CD4-positive, alpha-beta T cell treated with Interleukin-1 beta for 1 hour (primary cell): ENCODE measurements at regions not wholly inside any gene's neighbourhood (a gene's known extent, or its start where the extent isn't known, plus 50 kb on each side); places are given as distances from the start of the nearest gene placed in this dataset.
"Not testable (repeated sequence)": the region's sequence is repeated elsewhere in the genome, so short reads cannot be mapped to it uniquely, and the experiment has no call there.

ENCODE experiments used
- DNase-seq, 2 donors: peaks; one replicate each; pipeline ENCODE4 v3.0.0-alpha.2; 2020 to 2022

GRCh38 chr7:86002858-86003257 is 640.9 kb upstream of the GRM3 start:
- DNase-seq = no peak

- DNase-seq = no peak
Observed at GRCh38 chr7:85997515-85997914, 646.2 kb upstream of the GRM3 start.

- DNase-seq = no peak
Observed at GRCh38 chr7:85995101-85995500, 648.6 kb upstream of the GRM3 start.

- DNase-seq = no peak
Observed at GRCh38 chr7:85980740-85981139, 663.0 kb upstream of the GRM3 start.

GRCh38 chr7:85974176-85974575 is 669.5 kb upstream of the GRM3 start:
- no peak for DNase-seq

- no peak for DNase-seq
Observed at GRCh38 chr7:85972504-85973141, 671.1 kb upstream of the GRM3 start.

GRCh38 chr7:85954961-85955360 is 688.7 kb upstream of the GRM3 start:
- no peak for DNase-seq

- DNase-seq = no peak
Observed at GRCh38 chr7:85950871-85951270, 692.8 kb upstream of the GRM3 start.

GRCh38 chr7:85950418-85950817 is 693.3 kb upstream of the GRM3 start:
- DNase-seq = no peak

GRCh38 chr7:85947767-85948166 is 695.9 kb upstream of the GRM3 start:
- DNase-seq = no peak

- DNase-seq = no peak
Observed at GRCh38 chr7:85940798-85941197, 702.9 kb upstream of the GRM3 start.

- no peak for DNase-seq
Observed at GRCh38 chr7:85931919-85932318, 711.8 kb upstream of the GRM3 start.

- no peak for DNase-seq
Observed at GRCh38 chr7:85928500-85928899, 715.2 kb upstream of the GRM3 start.

- DNase-seq = no peak
Observed at GRCh38 chr7:85927226-85927625, 716.5 kb upstream of the GRM3 start.

GRCh38 chr7:85924062-85924461 is 719.6 kb upstream of the GRM3 start:
- no peak for DNase-seq

- no peak for DNase-seq
Observed at GRCh38 chr7:85916016-85916415, 727.7 kb upstream of the GRM3 start.

- DNase-seq = no peak
Observed at GRCh38 chr7:85914437-85914836, 727.6 kb upstream of the SEMA3D start.

GRCh38 chr7:85908051-85908450 is 721.2 kb upstream of the SEMA3D start:
- no peak for DNase-seq

- no peak for DNase-seq
Observed at GRCh38 chr7:85897967-85898366, 711.1 kb upstream of the SEMA3D start.

GRCh38 chr7:85896531-85896930 is 709.7 kb upstream of the SEMA3D start:
- DNase-seq = no peak

- DNase-seq = no peak
Observed at GRCh38 chr7:85895835-85896234, 709.0 kb upstream of the SEMA3D start.

GRCh38 chr7:85891900-85892299 is 705.0 kb upstream of the SEMA3D start:
- DNase-seq = not testable (repeated sequence)

- no peak for DNase-seq
Observed at GRCh38 chr7:85890244-85890811, 703.5 kb upstream of the SEMA3D start.

- no peak for DNase-seq
Observed at GRCh38 chr7:85887133-85887532, 700.3 kb upstream of the SEMA3D start.

- DNase-seq = no peak
Observed at GRCh38 chr7:85882335-85882734, 695.5 kb upstream of the SEMA3D start.
